HL-60/S4 treated with retinoic acid at 250 ng/mL for 4 days and 3 days (cell line): ENCODE measurements at regions not wholly inside any gene's neighbourhood (a gene's known extent, or its start where the extent isn't known, plus 50 kb on each side); places are given as distances from the start of the nearest gene placed in this dataset.

Source experiments
- in situ Hi-C: fragments of 300-500 bp; cut with MboI; formaldehyde crosslinking; loops from 2 replicates; pipeline ENCODE4 v1.7.0; 2022; ENCODE audit warnings: low sequenced_read_pairs

- in situ Hi-C loops: no loop called here
Measured at GRCh38 chr16:85307552-85308364, 195.5 kb upstream of the CIBAR2 start.

GRCh38 chr16:85308611-85309540, 196.6 kb upstream of the CIBAR2 start:
- in situ Hi-C loops: no loop called here

- in situ Hi-C loops: no loop called here
Measured at GRCh38 chr16:85309656-85310587, 197.7 kb upstream of the CIBAR2 start.

- in situ Hi-C loops: no loop called here
Measured at GRCh38 chr16:85310868-85311585, 198.8 kb upstream of the CIBAR2 start.

GRCh38 chr16:85311741-85312140, 199.5 kb upstream of the CIBAR2 start:
- in situ Hi-C loops: no loop called here

GRCh38 chr16:85312174-85312573, 199.9 kb upstream of the CIBAR2 start:
- in situ Hi-C loops: no loop called here

GRCh38 chr16:85312642-85313525, 200.6 kb upstream of the CIBAR2 start:
- in situ Hi-C loops: no loop called here

- in situ Hi-C loops: no loop called here
Measured at GRCh38 chr16:85313526-85314301, 201.4 kb upstream of the CIBAR2 start.

GRCh38 chr16:85314512-85314971, 202.3 kb upstream of the CIBAR2 start:
- in situ Hi-C loops: no loop called here

GRCh38 chr16:85315866-85316265, 203.6 kb upstream of the CIBAR2 start:
- in situ Hi-C loops: no loop called here

- in situ Hi-C loops: no loop called here
Measured at GRCh38 chr16:85316321-85316919, 204.1 kb upstream of the CIBAR2 start.

GRCh38 chr16:85316944-85317343, 204.7 kb upstream of the CIBAR2 start:
- in situ Hi-C loops: no loop called here

- in situ Hi-C loops: no loop called here
Measured at GRCh38 chr16:85317704-85318103, 205.4 kb upstream of the CIBAR2 start.

- in situ Hi-C loops: no loop called here
Measured at GRCh38 chr16:85319208-85319983, 207.1 kb upstream of the CIBAR2 start.

- in situ Hi-C loops: no loop called here
Measured at GRCh38 chr16:85319984-85320440, 207.7 kb upstream of the CIBAR2 start.

GRCh38 chr16:85320677-85321385, 208.6 kb upstream of the CIBAR2 start:
- in situ Hi-C loops: no loop called here
